ENCODE measurements at regions not wholly inside any gene's neighbourhood (a gene's known extent, or its start where the extent isn't known, plus 50 kb on each side); places are given as distances from the start of the nearest gene placed in this dataset.

GRCh38 chr1:29774355-29774754 lies 538.0 kb downstream of the PTPRU start:
- DNase-seq, result no peak

DNA sequence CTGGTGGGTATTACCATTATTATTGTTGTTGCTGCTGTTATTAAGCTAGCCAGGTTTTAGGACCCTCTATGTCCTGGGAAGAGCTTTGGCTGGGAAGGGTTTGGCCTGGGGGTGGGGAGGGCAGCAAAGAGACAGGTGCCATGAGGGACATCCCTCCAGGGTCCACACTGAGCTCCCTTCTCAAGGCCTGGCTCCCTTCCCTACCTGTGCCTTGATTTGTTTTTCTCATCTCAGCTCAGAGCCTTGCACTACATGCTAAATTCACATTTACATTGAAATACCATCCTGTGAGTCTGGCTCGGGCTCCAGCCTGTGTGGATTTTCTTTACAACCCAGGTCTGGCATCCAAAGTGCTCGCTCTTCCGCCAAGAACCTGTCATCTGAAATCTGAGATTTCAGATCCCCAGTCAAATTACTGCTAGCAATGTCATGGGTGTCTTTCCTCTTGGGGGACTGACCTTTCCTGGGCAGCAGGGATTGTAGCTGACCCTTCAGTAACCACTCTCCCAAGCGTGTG lies 536.3 kb downstream of the PTPRU start:
- DNase-seq, result no peak

GRCh38 chr1:29767769-29768425 lies 531.6 kb downstream of the PTPRU start:
- DNase-seq, result peak; percentile 32

GRCh38 chr1:29767088-29767685 lies 530.9 kb downstream of the PTPRU start:
- DNase-seq, result peak; percentile 43

- peak; percentile 22 for DNase-seq
Measured at GRCh38 chr1:29762635-29763034, 526.3 kb downstream of the PTPRU start.

DNA sequence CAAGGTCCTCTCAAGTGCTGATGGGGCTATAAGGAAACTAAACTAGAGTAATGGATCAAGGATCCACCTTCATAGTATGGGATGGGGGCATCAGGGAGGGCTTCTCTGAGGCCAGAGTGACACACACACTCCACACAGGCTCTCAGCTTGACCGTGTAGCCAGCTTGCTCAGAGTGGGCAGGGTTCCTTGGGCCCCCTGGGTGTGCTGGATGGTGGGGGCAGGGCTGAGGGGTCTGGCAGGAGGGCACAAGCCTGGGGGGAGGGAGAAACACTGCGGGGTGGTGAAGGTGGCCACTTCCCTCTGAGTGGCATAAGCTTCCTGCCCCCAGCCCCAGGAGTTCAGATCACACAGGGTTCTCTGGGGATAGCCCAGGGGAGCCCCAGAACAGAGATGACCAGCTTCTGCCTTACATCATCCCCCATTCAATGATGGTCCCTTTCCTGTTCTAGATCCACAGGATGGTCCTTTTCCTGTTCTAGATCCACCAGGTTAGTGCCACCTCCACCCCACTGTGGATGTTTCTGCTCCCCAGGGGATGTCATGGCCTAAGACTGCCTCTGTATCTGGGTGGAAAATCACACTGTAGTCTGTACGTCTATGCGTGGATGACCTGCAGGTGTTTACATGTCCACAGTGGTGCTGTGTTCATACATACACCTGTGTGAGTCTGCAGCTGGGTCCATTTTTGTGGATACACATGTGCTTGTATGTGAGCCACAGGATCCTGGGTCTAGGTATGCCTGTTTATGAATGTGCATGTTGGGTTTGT lies 525.0 kb downstream of the PTPRU start:
- peak; percentile 23 for DNase-seq

- no peak for DNase-seq
Measured at GRCh38 chr1:29760067-29760564, 523.8 kb downstream of the PTPRU start.

DNA sequence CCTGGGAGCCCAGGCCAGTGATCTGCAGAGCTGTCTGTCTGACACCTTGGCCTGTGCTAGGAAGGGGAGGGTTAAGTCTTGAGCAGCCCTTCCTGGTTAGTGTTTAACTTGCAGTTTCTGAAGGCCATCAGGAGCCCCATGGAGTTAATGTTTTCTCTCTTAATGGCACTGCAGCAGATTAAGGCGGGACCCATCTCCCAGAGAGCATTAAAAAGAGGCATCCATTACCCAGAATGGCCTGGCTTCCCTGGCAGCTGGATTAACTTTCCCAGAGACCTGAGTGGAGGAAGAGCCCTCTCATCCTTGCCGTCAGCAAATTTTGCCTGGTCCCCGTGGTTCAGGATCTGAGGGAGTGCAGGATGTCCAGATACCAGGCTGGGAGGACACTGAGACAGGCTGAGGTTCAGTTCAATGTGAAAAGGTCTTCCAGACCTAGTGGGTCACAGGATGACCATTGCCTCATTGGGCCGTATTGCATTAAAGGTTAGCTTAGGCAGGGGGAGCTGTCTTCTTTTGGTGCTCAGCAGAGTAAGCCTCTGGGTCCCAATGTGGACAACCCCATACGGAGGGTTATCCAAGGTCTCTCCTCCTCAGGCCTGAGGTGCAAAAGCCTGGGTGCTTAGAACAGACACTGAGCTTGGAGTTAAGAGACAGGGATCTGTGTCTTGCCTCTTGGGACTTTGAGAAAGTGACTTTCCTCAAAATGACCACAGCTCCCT lies 522.6 kb downstream of the PTPRU start:
- peak; percentile 37 for DNase-seq

DNA sequence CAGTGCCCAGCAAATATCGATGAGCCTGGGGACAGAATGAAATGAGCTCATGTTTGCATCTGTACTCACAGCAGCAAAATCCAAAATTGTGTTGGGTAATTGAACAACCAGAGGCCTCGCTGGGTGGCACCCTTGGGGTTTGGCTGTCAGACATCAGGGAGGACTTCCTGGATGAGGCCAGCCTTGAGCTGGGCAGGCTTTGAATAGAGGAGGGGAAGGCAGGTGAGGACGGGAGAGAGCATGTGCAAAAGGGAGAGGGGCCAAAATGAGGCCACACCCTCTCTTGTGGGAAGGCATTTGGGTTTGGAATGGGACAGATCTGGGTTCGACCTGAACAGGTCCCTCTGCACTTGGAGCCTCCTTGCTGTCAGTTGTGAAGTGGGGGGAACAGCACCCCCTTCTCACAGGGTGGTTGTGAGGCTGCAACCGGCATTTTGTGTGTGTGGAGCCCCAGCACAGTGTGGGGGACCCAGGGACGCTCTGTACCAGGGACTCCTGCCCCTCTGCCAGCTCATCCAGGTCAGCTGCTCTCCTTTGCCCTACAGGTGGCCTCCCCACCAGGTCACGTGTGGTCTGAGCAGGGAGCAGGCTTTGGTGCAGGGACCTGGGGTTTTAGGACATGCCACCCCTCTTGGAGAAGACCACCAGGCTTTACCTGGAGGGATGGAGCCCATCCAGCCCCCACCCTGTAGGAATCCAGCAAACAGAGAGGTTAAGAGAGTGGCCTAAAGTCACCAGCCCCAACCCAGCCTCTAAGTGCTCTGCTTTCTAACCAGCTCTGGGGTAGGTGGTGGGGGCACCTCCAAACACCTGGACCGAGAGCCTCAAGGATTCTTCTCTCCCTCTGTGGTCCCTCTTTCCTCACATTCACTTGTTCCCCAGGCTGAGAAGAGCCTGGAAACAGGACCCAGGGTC lies 521.8 kb downstream of the PTPRU start:
- DNase-seq, result peak; percentile 31

DNA sequence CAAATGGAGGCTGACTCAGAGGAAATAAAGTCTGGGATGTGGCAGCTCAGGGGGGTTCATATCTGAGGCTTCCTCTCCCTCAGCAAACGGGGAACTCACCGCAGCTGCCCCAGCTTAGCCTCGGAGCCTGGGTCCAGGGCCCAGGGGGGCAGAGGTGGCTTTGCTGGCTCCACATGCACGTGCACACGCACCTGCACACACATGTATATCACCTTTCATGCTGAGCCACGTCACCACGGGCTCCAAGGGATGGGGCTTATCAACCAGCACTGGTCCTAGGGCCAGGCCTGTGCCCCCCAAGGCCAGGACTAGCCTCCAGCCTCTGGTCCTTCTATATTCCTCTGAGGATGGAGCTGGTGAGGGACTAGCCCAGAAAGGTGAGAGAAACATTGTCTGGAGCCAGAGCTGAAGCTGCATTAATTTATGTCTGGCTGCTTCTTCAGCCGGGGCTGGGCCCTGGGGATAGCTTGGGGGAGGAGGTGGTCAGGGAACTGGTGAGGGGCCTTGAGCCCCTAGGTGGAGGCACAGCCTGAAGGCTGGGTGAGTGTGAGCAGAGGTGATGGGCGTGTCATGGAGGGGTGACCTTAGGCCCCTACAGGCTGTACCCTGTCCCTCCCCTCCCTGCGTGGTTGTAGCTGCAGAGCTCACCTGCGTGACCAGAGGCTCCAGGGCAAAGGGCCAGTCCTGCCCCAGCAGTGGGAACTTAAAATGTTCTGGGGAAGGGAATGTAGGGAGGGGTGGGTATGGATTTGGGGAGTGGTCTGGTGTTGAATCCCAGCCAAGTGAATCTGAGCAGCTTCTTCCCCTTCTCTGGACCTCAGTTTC lies 520.8 kb downstream of the PTPRU start:
- DNase-seq, result peak; percentile 44

DNA sequence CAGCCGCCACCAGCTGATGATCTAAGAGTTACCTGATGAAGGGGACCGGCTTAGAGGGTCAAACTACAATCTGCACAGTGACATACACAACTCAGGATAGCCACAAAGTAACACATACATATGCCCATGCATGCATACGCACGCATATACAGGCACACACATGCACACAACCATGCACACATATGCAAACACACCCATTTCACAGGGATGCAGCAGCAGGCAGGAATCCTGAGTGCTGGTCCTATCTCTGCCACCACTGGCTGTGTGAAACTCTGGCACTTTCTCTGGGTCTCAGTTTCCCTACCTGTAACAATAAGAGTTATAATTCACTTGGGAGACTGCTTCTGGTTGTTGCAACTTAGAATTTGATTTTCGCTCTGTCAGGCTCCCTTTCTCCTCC lies 520.2 kb downstream of the PTPRU start:
- no peak for DNase-seq

GRCh38 chr1:29756085-29756484 lies 519.8 kb downstream of the PTPRU start:
- DNase-seq, result peak; percentile 9

DNA sequence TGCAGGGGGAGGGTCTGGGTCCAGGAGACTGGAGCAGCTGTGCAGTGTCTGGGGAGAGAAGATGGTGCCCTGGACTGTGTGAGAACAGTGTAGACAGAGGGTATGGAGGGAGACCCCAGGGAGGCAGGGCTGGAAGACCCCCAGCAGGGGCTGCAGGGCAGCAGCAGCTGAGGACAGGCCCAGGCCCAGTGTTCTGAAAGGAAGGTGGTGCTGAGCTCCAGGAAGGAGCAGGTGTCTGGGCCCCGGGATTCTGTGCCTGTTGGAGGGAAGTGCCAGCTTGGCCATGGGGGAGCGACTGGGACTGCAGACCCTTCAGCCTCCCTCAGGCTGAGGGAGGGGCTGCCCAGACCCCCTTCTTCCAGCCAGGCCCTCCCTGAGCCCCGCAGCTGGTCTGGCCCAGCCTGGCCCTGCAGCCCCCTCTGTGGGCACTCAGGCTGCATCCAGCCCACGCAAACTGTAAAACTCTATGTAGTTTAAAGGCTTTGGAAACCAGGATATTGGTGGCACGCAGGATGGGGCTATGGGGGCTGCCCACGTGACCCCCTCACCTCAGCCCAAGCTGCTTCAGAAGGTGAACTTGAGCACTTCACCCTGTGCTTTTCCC lies 519.2 kb downstream of the PTPRU start:
- DNase-seq, result peak; percentile 34

- DNase-seq, result peak; percentile 30
Measured at GRCh38 chr1:29754573-29755375, 518.5 kb downstream of the PTPRU start.

DNA sequence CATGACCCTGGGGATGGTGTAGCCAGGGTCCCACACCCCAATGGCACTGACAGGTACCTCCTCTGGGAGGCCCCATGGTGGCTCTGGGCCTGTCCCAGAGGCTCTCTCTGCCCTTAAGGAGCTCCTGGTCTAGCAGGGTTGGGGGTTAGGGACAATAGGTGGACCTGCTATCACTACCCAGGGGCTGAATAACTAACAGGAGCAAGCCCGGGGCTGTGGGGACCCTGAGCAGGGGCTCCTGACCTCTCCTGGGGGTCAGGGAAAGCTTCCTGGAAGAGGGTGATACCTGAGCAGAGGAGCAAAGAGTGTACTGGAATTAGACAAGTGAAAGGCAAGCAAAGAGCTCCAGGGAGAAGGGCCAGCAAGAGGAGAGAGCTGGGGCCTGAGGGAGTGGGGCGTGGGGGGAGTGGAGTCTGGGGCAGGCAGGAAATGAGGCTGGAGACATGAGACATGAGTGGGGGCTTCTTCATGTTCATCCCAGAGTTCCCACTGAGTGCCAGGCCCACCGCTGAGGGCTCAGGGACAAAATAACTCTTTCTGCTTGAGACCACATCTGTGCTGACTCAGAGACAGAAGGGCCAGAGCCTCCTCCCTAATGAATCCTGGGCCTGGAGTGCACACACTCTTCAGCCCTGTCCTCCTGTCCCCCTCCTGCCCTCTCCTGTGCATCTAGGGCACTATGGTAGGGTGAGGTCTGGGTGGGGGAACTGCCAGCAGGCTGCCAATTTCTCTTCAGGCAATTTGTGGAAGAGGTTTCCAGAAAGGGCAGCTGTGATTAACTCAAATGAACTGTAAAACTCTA lies 517.6 kb downstream of the PTPRU start:
- DNase-seq, result peak; percentile 51

- peak; percentile 11 for DNase-seq
Measured at GRCh38 chr1:29753244-29753643, 516.9 kb downstream of the PTPRU start.

GRCh38 chr1:29752141-29752540 lies 515.8 kb downstream of the PTPRU start:
- peak; percentile 54 for DNase-seq

All from islet precursor cell (in vitro differentiated cells).